ENCODE measurements at regions not wholly inside any gene's neighbourhood (a gene's known extent, or its start where the extent isn't known, plus 50 kb on each side); places are given as distances from the start of the nearest gene placed in this dataset.
A peak's percentile ranks its signal among the peaks of the same experiment; 100 is the strongest.

DNA sequence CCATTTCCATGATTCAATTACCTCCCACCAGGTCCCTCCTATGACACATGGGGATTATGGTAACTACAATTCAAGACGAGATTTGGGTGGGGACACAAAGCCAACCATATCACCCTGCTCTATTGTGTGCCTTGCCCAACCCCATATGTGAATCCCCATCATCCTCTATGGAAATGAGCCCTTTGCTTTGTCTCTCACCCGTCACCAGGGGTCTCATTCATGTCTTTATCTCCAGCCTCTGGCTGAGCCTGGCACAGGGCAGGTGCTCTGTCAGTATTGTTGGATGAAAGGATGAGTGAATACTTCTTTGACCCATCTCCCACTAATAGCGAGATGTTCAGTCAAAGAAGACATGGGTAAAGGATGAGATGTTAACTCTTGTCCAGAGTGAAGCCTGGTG, 116.6 kb upstream of the LGALSL start:
- no peak for DNase-seq
- CTCF ChIA-PET = interaction anchor here (1.6 kb wide), 1 partner anchor 10 kb away, joined by 5 read pairs; no protein-coding TSS in a partner anchor

DNA sequence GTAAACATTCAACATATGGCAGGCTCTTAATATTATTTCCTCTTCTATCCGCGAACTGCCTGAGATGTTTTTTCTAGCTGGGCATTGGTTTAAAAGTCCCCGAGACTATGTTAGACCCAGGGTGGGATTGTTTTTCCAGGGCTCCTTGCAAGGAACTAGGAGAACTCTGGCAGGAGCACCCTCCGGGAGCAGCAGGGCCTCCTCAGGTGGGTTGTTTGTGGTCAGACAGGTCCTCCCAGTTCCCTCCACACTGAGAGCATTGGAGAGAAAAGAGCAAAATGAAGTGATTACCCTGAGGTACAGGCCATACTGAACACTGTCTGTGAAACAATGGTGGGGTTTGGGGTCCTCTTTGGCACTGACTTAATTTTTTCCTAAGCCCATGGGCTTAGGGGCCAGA, 115.9 kb upstream of the LGALSL start:
- Mint-ChIP-seq H3K36me3 (no peaks in the 10 kb centered on the region), H3K27ac (no peak overlapping the region), H3K4me3 (no peak overlapping the region), H3K27me3 (peaks cover 7% of the 10 kb centered on the region), H3K9me3 (ENCODE audit: low read depth) (no peaks in the 10 kb centered on the region), H3K4me1 (peaks cover 8% of the 10 kb centered on the region)
- CTCF ChIA-PET = interaction anchor here (1.6 to 2.8 kb wide), 2 partner anchors 7 to 11 kb away, joined by 5 to 9 read pairs; no protein-coding TSS in a partner anchor
- ATAC-seq = no peak
- no peak for DNase-seq

More for the DNA sequence above, 116.6 kb upstream of the LGALSL start:
- H3K4me3 Mint-ChIP-seq = no peak overlapping the region
- H3K27ac Mint-ChIP-seq = no peak overlapping the region
- H3K36me3 Mint-ChIP-seq = no peaks in the 10 kb centered on the region
- peaks cover 7% of the 10 kb centered on the region for H3K27me3 Mint-ChIP-seq
- no peaks in the 10 kb centered on the region for H3K9me3 Mint-ChIP-seq (ENCODE audit: low read depth)
- peaks cover 8% of the 10 kb centered on the region for H3K4me1 Mint-ChIP-seq
- no peak for ATAC-seq

DNA sequence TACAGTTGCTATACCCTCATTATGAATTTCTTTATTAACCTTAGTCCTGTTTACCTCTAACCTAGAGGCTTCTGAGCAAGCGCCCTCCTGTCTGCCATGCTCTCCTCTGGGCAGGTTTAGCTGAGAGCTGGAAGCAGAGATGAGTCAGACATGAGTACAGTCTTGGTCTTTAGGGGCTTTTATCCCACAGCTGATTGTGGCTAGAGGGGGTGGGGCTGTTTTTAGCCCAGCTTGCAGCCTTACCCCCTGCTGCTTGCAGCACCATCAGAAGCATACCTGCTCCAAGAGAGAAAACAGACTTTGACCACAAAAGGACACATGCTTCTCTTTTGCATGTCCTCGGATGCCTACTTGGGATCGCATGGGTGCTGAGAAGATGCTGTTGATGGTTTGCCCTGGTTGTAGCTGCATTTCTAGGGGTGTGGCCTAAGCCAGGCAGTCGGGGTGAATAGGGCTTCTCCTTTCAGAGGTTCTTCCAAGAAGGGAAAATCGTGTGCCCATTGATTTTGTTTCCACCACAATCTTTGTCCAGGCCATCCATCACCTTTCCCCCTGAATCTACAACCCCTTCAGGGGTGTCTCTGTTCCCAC, 115.0 kb upstream of the LGALSL start:
- Mint-ChIP-seq H3K9me3 (ENCODE audit: low read depth) (no peaks in the 10 kb centered on the region), H3K4me1 (peaks cover 8% of the 10 kb centered on the region), H3K27ac (no peak overlapping the region), H3K4me3 (no peak overlapping the region), H3K27me3 (peaks cover 9% of the 10 kb centered on the region), H3K36me3 (no peaks in the 10 kb centered on the region)
- CTCF ChIA-PET = interaction anchor here (1.1 to 2.8 kb wide), 3 partner anchors 8 to 149 kb away, joined by 3 to 9 read pairs (median 8); no protein-coding TSS in a partner anchor
- ATAC-seq (peak; percentile 79), DNase-seq (peak; percentile 67)

DNA sequence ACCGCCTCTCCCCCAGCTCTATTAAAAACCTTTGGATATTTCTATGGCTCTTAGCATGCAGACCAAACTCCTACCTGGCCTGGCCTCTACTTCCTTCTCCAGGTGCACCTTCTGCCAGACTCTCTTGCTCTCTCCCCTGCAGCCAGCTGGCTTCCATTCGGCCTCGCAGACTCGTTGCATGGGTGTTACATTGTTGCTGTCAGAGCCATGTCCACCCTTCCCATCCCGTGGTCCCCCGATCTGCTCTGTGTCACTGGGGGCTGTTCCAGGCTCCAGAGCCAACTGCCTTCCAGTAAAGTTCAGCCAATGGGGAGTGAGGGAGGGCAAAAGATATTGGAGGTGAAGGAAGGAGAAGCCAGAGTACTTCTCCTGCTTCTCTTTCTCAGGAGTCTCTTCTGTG, 112.5 kb upstream of the LGALSL start:
- no peak for DNase-seq
- Mint-ChIP-seq H3K4me1 (peaks cover 8% of the 10 kb centered on the region), H3K4me3 (no peak overlapping the region), H3K27me3 (peaks cover 9% of the 10 kb centered on the region), H3K27ac (no peak overlapping the region), H3K36me3 (no peaks in the 10 kb centered on the region), H3K9me3 (ENCODE audit: low read depth) (no peaks in the 10 kb centered on the region)
- ATAC-seq = no peak
- CTCF ChIA-PET = interaction anchor here (0.8 to 1.8 kb wide), 3 partner anchors 11 to 186 kb away, joined by 3 to 5 read pairs (median 4); no protein-coding TSS in a partner anchor

DNA sequence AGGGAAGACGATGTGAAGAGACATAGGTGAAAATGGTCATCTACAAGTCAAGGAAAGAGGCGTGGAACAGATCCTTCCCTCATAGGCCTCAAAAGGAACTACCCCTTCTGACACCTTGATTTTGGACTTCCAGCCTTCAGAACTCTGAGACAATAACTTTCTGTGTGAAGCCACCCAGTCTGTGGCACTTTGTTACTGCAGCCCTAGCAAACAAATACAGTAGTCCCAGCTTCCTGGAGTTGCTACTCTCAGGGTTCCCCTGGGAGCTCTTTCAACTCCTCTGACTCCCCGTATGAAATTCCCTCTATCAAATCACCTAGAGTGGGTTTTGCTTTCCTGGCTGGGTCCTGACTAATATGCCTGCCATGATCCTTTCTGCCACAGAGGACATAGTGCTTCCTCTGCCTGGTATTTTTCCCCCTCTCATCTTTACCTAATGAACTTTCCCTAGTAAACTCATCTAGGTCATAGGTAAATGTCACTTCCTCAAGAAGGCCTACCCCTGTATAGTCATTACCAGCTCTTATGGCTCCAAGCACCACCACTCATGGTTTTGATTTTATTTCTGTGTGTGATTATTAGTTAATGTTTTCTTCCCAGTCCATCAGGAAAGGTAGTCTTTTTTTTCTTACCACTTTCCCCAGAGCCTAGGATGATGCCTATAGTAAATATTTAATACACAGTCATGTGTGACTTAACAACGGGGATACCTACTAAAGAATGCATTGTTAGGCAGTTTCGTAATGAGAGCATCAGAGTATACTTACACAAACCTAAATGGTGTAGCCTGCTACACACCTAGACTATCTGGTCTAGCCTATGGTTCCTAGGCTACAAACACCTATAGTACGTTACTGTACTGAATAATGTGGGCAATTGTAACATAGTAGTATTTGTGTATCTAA, 111.5 kb upstream of the LGALSL start:
- no peaks in the 10 kb centered on the region for H3K9me3 Mint-ChIP-seq (ENCODE audit: low read depth)
- no peak overlapping the region for H3K4me3 Mint-ChIP-seq
- H3K27ac Mint-ChIP-seq = no peak overlapping the region
- CTCF ChIA-PET = interaction anchor here (1.8 kb wide), 1 partner anchor 12 kb away, joined by 5 read pairs; no protein-coding TSS in a partner anchor
- ATAC-seq (no peak), DNase-seq (no peak)
- H3K36me3 Mint-ChIP-seq = no peaks in the 10 kb centered on the region
- H3K4me1 Mint-ChIP-seq = peaks cover 8% of the 10 kb centered on the region
- peaks cover 9% of the 10 kb centered on the region for H3K27me3 Mint-ChIP-seq

DNA sequence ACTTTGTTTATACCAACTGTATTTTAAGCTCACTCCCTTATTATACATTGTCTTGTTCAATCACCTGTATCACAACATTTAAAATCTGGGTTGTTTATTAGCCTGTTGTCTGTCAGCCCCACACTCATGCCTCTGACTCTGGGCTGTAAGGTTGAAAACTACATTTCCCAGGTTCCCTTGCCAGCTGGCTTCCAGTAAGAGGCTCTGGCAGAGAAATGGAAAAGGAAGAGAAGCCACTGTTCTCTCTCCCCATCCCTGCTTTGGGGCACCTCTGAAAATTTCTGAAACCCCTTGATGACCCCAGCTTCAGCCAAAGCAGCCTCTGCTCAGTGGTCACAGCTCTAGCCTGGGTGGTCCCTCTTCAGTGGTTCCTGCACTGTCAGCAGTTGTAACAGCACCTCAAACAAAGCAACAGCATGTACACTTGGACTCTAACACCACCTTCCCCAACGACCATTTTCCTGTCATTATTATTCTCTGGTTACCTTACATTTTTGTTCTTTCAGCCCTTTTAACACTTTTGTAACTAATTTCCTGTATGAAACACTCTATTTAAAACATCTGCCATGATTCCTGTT, 108.9 kb upstream of the LGALSL start:
- Mint-ChIP-seq H3K27me3 (peaks cover 12% of the 10 kb centered on the region), H3K4me1 (no peaks in the 10 kb centered on the region), H3K9me3 (ENCODE audit: low read depth) (no peaks in the 10 kb centered on the region), H3K36me3 (no peaks in the 10 kb centered on the region), H3K27ac (no peak overlapping the region), H3K4me3 (no peak overlapping the region)
- DNase-seq (no peak), ATAC-seq (no peak)
- CTCF ChIA-PET = interaction anchor here (0.5 kb wide), 1 partner anchor 142 kb away, joined by 3 read pairs; no protein-coding TSS in a partner anchor

DNA sequence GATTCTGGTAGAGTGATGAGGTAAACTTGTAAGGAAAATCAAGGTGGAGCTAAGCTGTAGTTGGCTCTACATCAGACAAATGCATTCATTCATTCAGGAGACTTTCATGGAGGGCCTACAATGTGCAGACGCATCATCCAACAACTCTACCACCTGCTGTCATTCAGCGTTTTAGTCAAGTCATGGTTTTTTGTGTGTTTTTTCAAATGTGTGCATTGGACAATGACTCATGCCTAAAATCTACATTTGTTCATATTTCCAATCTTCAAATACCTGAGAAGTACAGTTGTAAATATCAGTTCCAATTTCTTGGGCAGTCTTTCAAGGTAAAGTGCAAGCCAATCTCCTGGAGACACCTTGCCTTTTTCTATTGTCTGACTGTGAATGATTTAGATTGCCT, 108.0 kb upstream of the LGALSL start:
- ATAC-seq = no peak
- H3K27ac Mint-ChIP-seq = no peak overlapping the region
- H3K4me3 Mint-ChIP-seq = no peak overlapping the region
- peaks cover 8% of the 10 kb centered on the region for H3K27me3 Mint-ChIP-seq
- H3K36me3 Mint-ChIP-seq = no peaks in the 10 kb centered on the region
- H3K4me1 Mint-ChIP-seq = no peaks in the 10 kb centered on the region
- H3K9me3 Mint-ChIP-seq (ENCODE audit: low read depth) = no peaks in the 10 kb centered on the region
- CTCF ChIA-PET = interaction anchor here (2.4 kb wide), 1 partner anchor 19 kb away, joined by 6 read pairs; no protein-coding TSS in a partner anchor
- no peak for DNase-seq

DNA sequence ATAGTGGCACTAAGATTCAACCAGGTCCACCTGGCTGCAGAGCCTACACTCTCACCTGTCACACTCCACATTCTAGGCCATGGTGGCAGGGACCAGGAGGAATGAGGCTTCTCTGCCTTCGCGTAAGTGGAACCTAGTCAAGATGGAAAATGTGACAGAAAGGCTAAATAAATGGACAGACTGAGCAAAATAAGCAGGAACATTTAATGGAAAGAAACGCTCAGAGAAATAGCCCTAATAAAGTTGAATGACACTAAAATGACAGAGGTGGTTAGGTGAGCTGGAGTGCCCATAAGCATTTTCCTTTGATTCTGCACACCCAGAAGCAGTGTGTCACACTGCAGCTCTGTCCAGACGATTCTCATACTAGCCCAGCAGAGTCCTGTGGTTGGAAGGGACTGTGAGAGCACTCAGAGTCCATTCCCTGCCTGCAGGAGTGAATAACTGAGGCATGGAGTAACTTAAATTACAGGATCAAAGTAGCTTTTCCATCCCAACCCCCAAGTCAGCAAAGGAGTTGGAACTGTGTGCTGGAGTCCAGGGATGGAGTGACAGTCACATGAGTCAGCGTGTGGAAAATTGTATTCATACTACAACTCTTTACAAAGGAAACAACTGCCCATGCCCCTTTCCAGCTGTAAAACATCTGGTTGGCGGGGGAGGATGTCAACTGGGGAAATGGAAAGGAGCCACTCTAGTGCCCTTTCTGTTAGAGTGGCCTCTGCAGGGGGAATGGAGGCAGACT, 105.4 kb upstream of the LGALSL start:
- ATAC-seq = no peak
- peaks cover 8% of the 10 kb centered on the region for H3K27me3 Mint-ChIP-seq
- no peak for DNase-seq
- H3K4me3 Mint-ChIP-seq = no peak overlapping the region
- H3K27ac Mint-ChIP-seq = no peak overlapping the region
- H3K9me3 Mint-ChIP-seq (ENCODE audit: low read depth) = no peaks in the 10 kb centered on the region
- CTCF ChIA-PET = interaction anchor here (1.7 kb wide), 1 partner anchor 18 kb away, joined by 6 read pairs; no protein-coding TSS in a partner anchor
- no peaks in the 10 kb centered on the region for H3K4me1 Mint-ChIP-seq
- peaks cover 3% of the 10 kb centered on the region for H3K36me3 Mint-ChIP-seq

DNA sequence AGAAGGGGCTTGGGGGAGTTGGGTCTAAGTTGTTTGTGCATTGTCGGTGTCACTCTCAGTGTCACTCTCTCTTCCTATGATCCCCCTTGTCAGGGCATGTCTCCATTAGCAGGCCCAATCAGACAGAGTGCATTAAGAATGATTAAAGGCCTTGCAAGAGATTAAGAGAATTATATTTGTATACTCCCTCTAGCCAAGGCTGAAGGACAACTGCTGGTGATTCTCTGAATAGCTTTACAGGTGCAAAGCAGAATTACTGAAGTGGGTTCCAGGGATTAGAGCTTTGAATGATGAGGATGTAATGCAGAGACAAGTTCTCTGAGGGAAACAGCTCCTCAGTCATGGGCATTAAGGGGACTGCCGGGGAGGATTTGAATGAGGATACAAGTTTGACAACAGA, 104.8 kb upstream of the LGALSL start:
- DNase-seq (no peak), ATAC-seq (no peak)
- CTCF ChIA-PET = interaction anchor here (1.3 kb wide), 1 partner anchor 138 kb away, joined by 3 read pairs; no protein-coding TSS in a partner anchor
- Mint-ChIP-seq H3K27me3 (peaks cover 6% of the 10 kb centered on the region), H3K4me3 (no peak overlapping the region), H3K4me1 (no peaks in the 10 kb centered on the region), H3K9me3 (ENCODE audit: low read depth) (no peaks in the 10 kb centered on the region), H3K27ac (no peak overlapping the region), H3K36me3 (peaks cover 3% of the 10 kb centered on the region)

DNA sequence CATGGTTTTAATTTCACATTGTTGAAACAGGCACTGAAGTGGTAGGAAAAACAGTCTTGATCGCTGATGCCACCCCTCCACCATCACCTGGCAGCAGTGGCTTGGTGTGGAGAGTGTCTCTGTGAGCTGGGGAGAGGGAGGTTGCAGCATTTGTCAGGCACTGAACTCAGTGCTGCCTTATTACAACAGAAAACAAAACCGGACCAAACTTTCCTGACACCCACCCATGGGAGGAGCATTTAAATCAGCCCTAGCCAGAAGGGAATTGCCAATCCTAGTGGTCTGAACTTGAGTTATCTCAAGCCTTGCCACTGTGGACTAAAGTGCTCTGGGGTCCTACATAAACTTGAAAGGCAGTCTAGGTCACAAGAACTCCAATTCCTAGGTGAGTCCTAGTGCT, 103.0 kb upstream of the LGALSL start:
- H3K4me3 Mint-ChIP-seq = no peak overlapping the region
- no peaks in the 10 kb centered on the region for H3K9me3 Mint-ChIP-seq (ENCODE audit: low read depth)
- peaks cover 23% of the 10 kb centered on the region for H3K27me3 Mint-ChIP-seq
- CTCF ChIA-PET = interaction anchor here (1.0 kb wide), 1 partner anchor 172 kb away, joined by 4 read pairs; no protein-coding TSS in a partner anchor
- H3K4me1 Mint-ChIP-seq = no peaks in the 10 kb centered on the region
- H3K27ac Mint-ChIP-seq = no peak overlapping the region
- no peak for ATAC-seq
- no peak for DNase-seq
- H3K36me3 Mint-ChIP-seq = peaks cover 3% of the 10 kb centered on the region

DNA sequence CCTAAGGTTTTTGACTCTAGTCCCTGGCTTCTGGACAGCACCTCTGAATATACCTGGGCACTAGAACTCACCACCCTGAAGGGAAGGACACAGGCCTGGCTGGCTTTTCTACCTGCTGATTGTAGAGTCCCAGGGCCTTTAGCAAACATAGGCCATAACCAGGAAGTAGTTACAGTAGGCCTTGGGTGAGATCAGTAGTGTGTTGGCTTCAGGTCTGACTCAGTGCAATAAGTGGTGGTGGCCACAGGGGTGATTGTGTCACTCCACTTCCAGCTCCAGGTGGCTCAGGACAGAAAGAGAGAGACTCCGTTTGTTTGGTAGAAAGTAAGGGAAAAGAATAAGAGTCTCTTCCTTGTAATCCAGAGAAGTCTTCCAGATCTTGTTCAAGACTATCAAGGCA, 101.7 kb upstream of the LGALSL start:
- H3K9me3 Mint-ChIP-seq (ENCODE audit: low read depth) = no peaks in the 10 kb centered on the region
- ATAC-seq (peak; percentile 65), DNase-seq (no peak)
- no peak overlapping the region for H3K27ac Mint-ChIP-seq
- CTCF ChIA-PET = interaction anchor here (1.0 kb wide), 1 partner anchor 171 kb away, joined by 4 read pairs; no protein-coding TSS in a partner anchor
- H3K4me1 Mint-ChIP-seq = no peaks in the 10 kb centered on the region
- H3K36me3 Mint-ChIP-seq = peaks cover 3% of the 10 kb centered on the region
- peaks cover 35% of the 10 kb centered on the region for H3K27me3 Mint-ChIP-seq
- no peak overlapping the region for H3K4me3 Mint-ChIP-seq

DNA sequence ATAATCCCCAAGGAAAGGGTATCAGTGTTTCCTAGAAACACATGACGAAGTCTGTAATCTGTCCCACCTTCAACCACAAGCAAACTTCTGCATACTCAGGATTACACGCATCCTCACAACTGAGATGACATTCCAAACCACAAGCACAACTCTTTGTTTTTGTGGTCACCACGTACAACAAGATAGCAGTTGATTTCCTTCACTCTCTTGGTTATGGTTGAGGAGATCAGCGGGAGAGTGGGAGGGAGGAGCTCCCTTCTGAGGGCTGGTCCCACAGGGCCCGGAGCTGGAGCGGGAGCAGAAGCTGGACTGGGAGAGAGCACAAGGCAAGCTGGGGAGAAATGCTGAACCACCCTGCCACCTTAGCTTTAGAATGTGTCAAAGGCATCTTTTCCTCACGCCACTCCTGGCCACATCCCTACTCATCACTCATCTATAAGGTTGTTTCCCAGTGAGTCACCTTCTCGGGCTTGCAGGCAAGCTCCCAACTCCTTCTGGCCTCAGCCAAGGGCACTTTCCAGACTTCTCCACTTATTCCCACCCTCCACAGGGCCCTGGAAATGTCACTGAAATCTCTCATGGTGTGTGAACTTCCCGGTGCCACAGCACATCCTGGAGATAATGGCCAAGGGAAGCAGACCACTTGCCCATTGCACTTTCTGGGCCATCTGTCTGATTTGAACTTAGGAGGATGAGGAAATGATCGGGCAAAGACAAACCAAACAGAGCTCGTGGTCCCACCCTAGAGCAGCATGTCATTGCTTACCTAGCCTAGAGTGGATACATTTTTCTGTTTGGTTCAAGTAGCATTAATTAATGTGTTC, 98.9 kb upstream of the LGALSL start:
- peaks cover 6% of the 10 kb centered on the region for H3K4me1 Mint-ChIP-seq

More for the DNA sequence above, 98.9 kb upstream of the LGALSL start:
- H3K4me3 Mint-ChIP-seq = no peak overlapping the region
- ATAC-seq (no peak), DNase-seq (no peak)
- H3K27ac Mint-ChIP-seq = no peak overlapping the region
- H3K9me3 Mint-ChIP-seq (ENCODE audit: low read depth) = no peaks in the 10 kb centered on the region
- CTCF ChIA-PET = interaction anchor here (1.0 kb wide), 1 partner anchor 8 kb away, joined by 3 read pairs; no protein-coding TSS in a partner anchor
- peaks cover 42% of the 10 kb centered on the region for H3K27me3 Mint-ChIP-seq
- H3K36me3 Mint-ChIP-seq = peaks cover 3% of the 10 kb centered on the region

Data from activated CD8-positive, alpha-beta memory T cell treated with anti-CD3 and anti-CD28 coated beads, Interleukin-2, amount 10 ng/mL, durations not matched to agents 7 days and 5 days (primary cell).